ENCODE measurements at regions not wholly inside any gene's neighbourhood (a gene's known extent, or its start where the extent isn't known, plus 50 kb on each side); places are given as distances from the start of the nearest gene placed in this dataset.

GRCh38 chr2:9156483-9156882 is 50.1 kb upstream of the ASAP2 start (continued):
- TF ChIP-seq ZNF687 (IDR thresholded peaks at IDR 0.05): no peak
- no peak for TF ChIP-seq JUNB (IDR thresholded peaks at IDR 0.05)
- TF ChIP-seq SREBF2 (IDR thresholded peaks at IDR 0.05; ENCODE audit: low read length): no peak

GRCh38 chr2:9154061-9154460 is 52.6 kb upstream of the ASAP2 start:
- no peaks in the 10 kb centered on the region for H3K36me3 ChIP-seq (ENCODE audit: control insufficient read depth in 2 of 2, insufficient read depth in 2 of 2, low read length in 1 of 2)
- 45% methylated on average over 2 of the region's 2 CpGs for WGBS (ENCODE audit: insufficient coverage, insufficient replicate concordance, low lambda C conversion rate, missing lambda C conversion rate)
- ChIA-PET POLR2A (no interaction called here), RAD21 (ENCODE audit: unreplicated experiment) (no interaction called here), CTCF (no interaction called here), SMC1A (ENCODE audit: uncharacterized antibody, unreplicated experiment) (no interaction called here)
- no peak overlapping the region for H2AFZ ChIP-seq (ENCODE audit: control insufficient read depth, low read depth, low read length)
- H3K27me3 ChIP-seq (replicated peaks in 1 of 2; ENCODE audit: control insufficient read depth in 2 of 2, insufficient read depth in 2 of 2, low read length in 1 of 2): peaks cover 0 to 1% of the 10 kb centered on the region in 2 experiments; a peak in 2 of 4 replicates
- DNase-seq (ENCODE audit: low read depth, low spot score) (no peak), FAIRE-seq (no peak), ATAC-seq (no peak)
- BruUV-seq (replicated peaks): no TSS peak
- TF ChIP-seq RB1 (IDR thresholded peaks at IDR 0.05; ENCODE audit: borderline replicate concordance) (no peak), NFXL1 (IDR thresholded peaks at IDR 0.05; ENCODE audit: borderline replicate concordance) (no peak), NR2F1 (conservative IDR thresholded peaks at IDR 0.05) (no peak), KAT2A (conservative IDR thresholded peaks at IDR 0.05; ENCODE audit: control insufficient read depth, low read depth, low read length) (no peak), TAF1 (IDR thresholded peaks at IDR 0.05; ENCODE audit: borderline replicate concordance, low read depth, low read length) (no peak), TBL1XR1 (IDR thresholded peaks at IDR 0.05; ENCODE audit: low read depth, low read length) (no peak), EED (IDR thresholded peaks at IDR 0.05; ENCODE audit: low read depth) (no peak), IRF5 (IDR thresholded peaks at IDR 0.05; ENCODE audit: borderline replicate concordance) (no peak), TCF12 (IDR thresholded peaks at IDR 0.05; ENCODE audit: low read depth, low read length) (no peak), NR2C1 (IDR thresholded peaks at IDR 0.05) (no peak), PKNOX1 (IDR thresholded peaks at IDR 0.05) (no peak)
- H3K9me3 ChIP-seq (replicated peaks; ENCODE audit: control insufficient read depth, insufficient read depth, low read length): no peaks in the 10 kb centered on the region
- H3K9ac ChIP-seq (ENCODE audit: control insufficient read depth, insufficient read depth, low read length): no peak overlapping the region
- H3K4me1 ChIP-seq (ENCODE audit: control insufficient read depth, insufficient read depth, low read length): no peaks in the 10 kb centered on the region
- H3K4me2 ChIP-seq (ENCODE audit: control insufficient read depth, insufficient read depth): no peak overlapping the region
- no peaks in the 10 kb centered on the region for H3K79me2 ChIP-seq (ENCODE audit: control insufficient read depth, insufficient read depth, low read length)
- H4K20me1 ChIP-seq (ENCODE audit: control insufficient read depth, insufficient read depth): no peaks in the 10 kb centered on the region
- in situ Hi-C loops (cut with MboI) (no loop called here), intact Hi-C loops (cut with micrococcal nuclease; ENCODE audit: unreplicated experiment) (no loop called here)
- no peak overlapping the region for H3K4me3 ChIP-seq
- no peak overlapping the region for H3K27ac ChIP-seq (ENCODE audit: control insufficient read depth, insufficient read depth)
